ENCODE measurements at regions not wholly inside any gene's neighbourhood (a gene's known extent, or its start where the extent isn't known, plus 50 kb on each side); places are given as distances from the start of the nearest gene placed in this dataset.

- no peak for TF ChIP-seq EZH2 (IDR thresholded peaks at IDR 0.05; ENCODE audit: borderline replicate concordance, low read depth, low read length, poor library complexity, severe bottlenecking)
- TF ChIP-seq, protein P1, sequence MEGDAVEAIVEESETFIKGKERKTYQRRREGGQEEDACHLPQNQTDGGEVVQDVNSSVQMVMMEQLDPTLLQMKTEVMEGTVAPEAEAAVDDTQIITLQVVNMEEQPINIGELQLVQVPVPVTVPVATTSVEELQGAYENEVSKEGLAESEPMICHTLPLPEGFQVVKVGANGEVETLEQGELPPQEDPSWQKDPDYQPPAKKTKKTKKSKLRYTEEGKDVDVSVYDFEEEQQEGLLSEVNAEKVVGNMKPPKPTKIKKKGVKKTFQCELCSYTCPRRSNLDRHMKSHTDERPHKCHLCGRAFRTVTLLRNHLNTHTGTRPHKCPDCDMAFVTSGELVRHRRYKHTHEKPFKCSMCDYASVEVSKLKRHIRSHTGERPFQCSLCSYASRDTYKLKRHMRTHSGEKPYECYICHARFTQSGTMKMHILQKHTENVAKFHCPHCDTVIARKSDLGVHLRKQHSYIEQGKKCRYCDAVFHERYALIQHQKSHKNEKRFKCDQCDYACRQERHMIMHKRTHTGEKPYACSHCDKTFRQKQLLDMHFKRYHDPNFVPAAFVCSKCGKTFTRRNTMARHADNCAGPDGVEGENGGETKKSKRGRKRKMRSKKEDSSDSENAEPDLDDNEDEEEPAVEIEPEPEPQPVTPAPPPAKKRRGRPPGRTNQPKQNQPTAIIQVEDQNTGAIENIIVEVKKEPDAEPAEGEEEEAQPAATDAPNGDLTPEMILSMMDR (conservative IDR thresholded peaks at IDR 0.05; ENCODE audit: low read depth, low read length): no peak
Measured at GRCh38 chr9:13013991-13014883, 239.4 kb downstream of the LURAP1L start.

Data from A673 (cell line).